ENCODE measurements at regions not wholly inside any gene's neighbourhood (a gene's known extent, or its start where the extent isn't known, plus 50 kb on each side); places are given as distances from the start of the nearest gene placed in this dataset.

DNA sequence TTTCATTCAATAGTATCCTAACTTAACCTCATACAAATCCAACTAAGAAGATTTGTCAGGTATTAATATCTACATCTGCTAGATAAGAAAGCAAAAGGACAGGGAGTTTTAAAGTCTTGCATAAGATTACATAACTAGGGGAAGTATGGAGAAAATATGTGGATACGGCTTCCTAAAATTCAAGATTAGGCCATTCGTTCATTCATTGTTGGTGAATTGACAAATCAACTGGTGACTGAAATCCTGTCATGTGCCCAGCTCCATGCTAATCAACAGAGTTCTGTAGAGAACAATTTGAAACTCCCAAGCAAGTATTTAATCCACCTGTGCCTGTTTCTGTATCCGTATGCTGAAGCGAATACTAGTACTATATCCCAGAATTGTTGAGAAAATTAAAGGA is 260.9 kb upstream of the USP15 start:
- TF ChIP-seq, protein P1, sequence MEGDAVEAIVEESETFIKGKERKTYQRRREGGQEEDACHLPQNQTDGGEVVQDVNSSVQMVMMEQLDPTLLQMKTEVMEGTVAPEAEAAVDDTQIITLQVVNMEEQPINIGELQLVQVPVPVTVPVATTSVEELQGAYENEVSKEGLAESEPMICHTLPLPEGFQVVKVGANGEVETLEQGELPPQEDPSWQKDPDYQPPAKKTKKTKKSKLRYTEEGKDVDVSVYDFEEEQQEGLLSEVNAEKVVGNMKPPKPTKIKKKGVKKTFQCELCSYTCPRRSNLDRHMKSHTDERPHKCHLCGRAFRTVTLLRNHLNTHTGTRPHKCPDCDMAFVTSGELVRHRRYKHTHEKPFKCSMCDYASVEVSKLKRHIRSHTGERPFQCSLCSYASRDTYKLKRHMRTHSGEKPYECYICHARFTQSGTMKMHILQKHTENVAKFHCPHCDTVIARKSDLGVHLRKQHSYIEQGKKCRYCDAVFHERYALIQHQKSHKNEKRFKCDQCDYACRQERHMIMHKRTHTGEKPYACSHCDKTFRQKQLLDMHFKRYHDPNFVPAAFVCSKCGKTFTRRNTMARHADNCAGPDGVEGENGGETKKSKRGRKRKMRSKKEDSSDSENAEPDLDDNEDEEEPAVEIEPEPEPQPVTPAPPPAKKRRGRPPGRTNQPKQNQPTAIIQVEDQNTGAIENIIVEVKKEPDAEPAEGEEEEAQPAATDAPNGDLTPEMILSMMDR (IDR thresholded peaks at IDR 0.05) = no peak
- TF ChIP-seq EZH2 (IDR thresholded peaks at IDR 0.05) (no peak), EZH2phosphoT487 (IDR thresholded peaks at IDR 0.05) (no peak)
